AG09319 (cell line): ENCODE measurements at regions not wholly inside any gene's neighbourhood (a gene's known extent, or its start where the extent isn't known, plus 50 kb on each side); places are given as distances from the start of the nearest gene placed in this dataset.

Experiments used
- DNase-seq: peaks from one replicate; pipeline ENCODE4 v3.0.0-alpha.2; 2010; ENCODE audit warnings: low read depth; ENCODE audit errors: extremely low read depth
- CTCF ChIP-seq: IDR thresholded peaks from 2 replicates; pipeline ENCODE4 v1.5.1; 2011; ENCODE audit warnings: low read depth, mild to moderate bottlenecking, inconsistent platforms, low read length, moderate library complexity

GRCh38 chr5:173796721-173797495, 91.2 kb upstream of the CPEB4 start:
- no peak for TF ChIP-seq CTCF
- no peak for DNase-seq

GRCh38 chr5:173798127-173798810, 89.9 kb upstream of the CPEB4 start:
- no peak for TF ChIP-seq CTCF
- DNase-seq = no peak

- no peak for DNase-seq
- TF ChIP-seq CTCF = no peak
Observed at GRCh38 chr5:173800340-173800739, 87.8 kb upstream of the CPEB4 start.

- no peak for DNase-seq
- no peak for TF ChIP-seq CTCF
Observed at GRCh38 chr5:173801006-173801405, 87.1 kb upstream of the CPEB4 start.

- no peak for DNase-seq
- no peak for TF ChIP-seq CTCF
Observed at GRCh38 chr5:173802670-173803165, 85.4 kb upstream of the CPEB4 start.

- TF ChIP-seq CTCF = no peak
- DNase-seq = no peak
Observed at GRCh38 chr5:173804579-173804978, 83.6 kb upstream of the CPEB4 start.
